Kidney (tissue), 13 donors: ENCODE measurements at regions not wholly inside any gene's neighbourhood (a gene's known extent, or its start where the extent isn't known, plus 50 kb on each side); places are given as distances from the start of the nearest gene placed in this dataset.
A peak's percentile ranks its signal among the peaks of the same experiment; 100 is the strongest.
"Not testable (repeated sequence)": the region's sequence is repeated elsewhere in the genome, so short reads cannot be mapped to it uniquely, and the experiment has no call there.

ENCODE experiments used
- DNase-seq, 5 donors: peaks; one replicate each; pipeline ENCODE4 v3.0.0-alpha.2; 2013 to 2020
- FAIRE-seq: peaks from 2 replicates; lab custom pipeline; 2012; peaks lifted over from hg19 to GRCh38; lab: Jason Lieb, UNC
- H3K27ac ChIP-seq, 2 donors: one replicate each; pipeline ENCODE4 v1.7.0; 2013; ENCODE audit warnings: low read depth in 2 of 2, low read length in 2 of 2, inconsistent platforms in 1 of 2
- H3K27me3 ChIP-seq: one replicate; pipeline ENCODE4 v1.7.1; 2013; ENCODE audit warnings: low read length, inconsistent platforms; ENCODE audit not compliant: control insufficient read depth, insufficient read depth
- H3K36me3 ChIP-seq, 3 donors: one replicate each; pipeline versions ENCODE4 v1.7.0 to v1.7.1; 2013; ENCODE audit warnings: low read length in 3 of 3, control low read depth in 1 of 3, inconsistent platforms in 1 of 3; ENCODE audit not compliant: insufficient read depth in 3 of 3, control insufficient read depth in 2 of 3
- H3K4me1 ChIP-seq, 3 donors: one replicate each; pipeline versions ENCODE4 v1.7.0 to v1.7.1; 2013; ENCODE audit warnings: low read length in 3 of 3, inconsistent platforms in 1 of 3, low read depth in 1 of 3; ENCODE audit not compliant: control insufficient read depth in 2 of 3, insufficient read depth in 2 of 3
- H3K4me3 ChIP-seq, 3 donors: one replicate each; pipeline versions ENCODE4 v1.7.0 to v1.8.1; 2013; ENCODE audit warnings: low read length in 3 of 3, control low read depth in 1 of 3, inconsistent platforms in 1 of 3
- H3K9ac ChIP-seq, 3 donors: one replicate each; pipeline versions ENCODE4 v1.7.0 to v1.7.1; 2013; ENCODE audit warnings: low read length in 3 of 3, control low read depth in 1 of 3, inconsistent platforms in 1 of 3
- H3K9me3 ChIP-seq, 3 donors: one replicate each; pipeline versions ENCODE4 v1.7.0 to v1.7.1; 2013; ENCODE audit warnings: low read length in 3 of 3, control low read depth in 1 of 3, inconsistent platforms in 1 of 3; ENCODE audit not compliant: control insufficient read depth in 2 of 3, insufficient read depth in 1 of 3
- CTCF ChIP-seq: IDR thresholded peaks from 3 replicates; pipeline ENCODE4 v1.5.1; 2012; ENCODE audit warnings: mild to moderate bottlenecking, moderate library complexity, borderline replicate concordance; ENCODE audit not compliant: insufficient read depth; ENCODE audit errors: extremely low read depth
- intact Hi-C: fragments of 100-400 bp; cut with DNase I; formaldehyde crosslinking; loops from one replicate; pipeline ENCODE4 v1.11.1; 2022
- donor health status: control.
- donor health status: control.
- donor health status: control.
- donor health status: control.
- donor health status: control.
- donor health status: DM: yes; HTN: yes; CAD: no.
- donor health status: Normal renal cell carcinoma (clear cell type).

DNA sequence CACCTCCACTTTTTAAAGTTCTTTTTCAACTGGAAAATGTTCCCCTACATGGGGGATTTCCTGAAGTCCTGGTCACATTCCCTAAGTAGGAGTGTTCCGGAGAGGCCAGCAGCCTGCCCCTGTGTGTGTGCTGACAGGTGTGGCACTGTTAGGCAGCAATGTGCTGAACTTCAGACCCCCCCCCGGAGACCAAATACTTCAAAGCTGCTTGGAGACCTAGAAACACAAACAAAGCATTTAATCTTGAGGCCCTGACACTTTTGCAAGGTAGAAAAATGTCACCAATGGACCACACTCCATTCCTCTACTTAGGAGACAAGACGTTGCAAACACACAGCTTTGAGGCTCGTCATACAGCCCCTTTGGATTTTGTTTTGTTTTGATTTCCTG is 259.6 kb upstream of the CTNNB1 start:
- H3K27ac ChIP-seq, result no peak overlapping the region
- intact Hi-C loops, result no loop called here

DNA sequence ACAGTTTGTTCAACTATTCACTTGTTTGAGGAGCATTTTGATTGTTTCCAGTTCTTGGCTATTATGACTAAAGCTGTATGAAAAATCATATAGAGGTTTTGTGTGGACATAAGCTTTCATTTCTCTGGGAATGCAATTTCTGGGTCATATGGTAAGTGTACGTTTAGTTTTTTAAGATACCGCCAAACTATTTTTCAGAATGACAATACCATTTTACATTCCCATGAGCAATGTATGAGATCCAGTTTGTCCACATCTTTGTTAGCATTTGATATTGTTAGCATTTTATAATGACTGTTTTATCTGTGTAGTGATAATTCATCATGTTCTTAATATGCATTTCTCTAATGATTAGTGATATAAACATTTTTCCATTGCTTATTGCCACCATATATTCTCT is 258.7 kb upstream of the CTNNB1 start:
- no peak for DNase-seq
- H3K36me3 ChIP-seq, result no peaks in the 10 kb centered on the region
- H3K4me3 ChIP-seq, result no peak overlapping the region
- intact Hi-C loops, result no loop called here
- no peak overlapping the region for H3K9ac ChIP-seq
- no peaks in the 10 kb centered on the region for H3K4me1 ChIP-seq
- no peaks in the 10 kb centered on the region for H3K27me3 ChIP-seq
- H3K27ac ChIP-seq, result no peak overlapping the region
- no peak for FAIRE-seq
- no peaks in the 10 kb centered on the region for H3K9me3 ChIP-seq
- TF ChIP-seq CTCF, result no peak

More for the DNA sequence above, 259.6 kb upstream of the CTNNB1 start:
- DNase-seq (peak in 4 of 5 donors; percentile 34 to 68 (median 60)), FAIRE-seq (no peak)
- H3K27me3 ChIP-seq, result no peaks in the 10 kb centered on the region
- H3K36me3 ChIP-seq, result no peaks in the 10 kb centered on the region
- TF ChIP-seq CTCF, result no peak
- no peak overlapping the region for H3K4me3 ChIP-seq
- H3K4me1 ChIP-seq, result no peaks in the 10 kb centered on the region
- H3K9me3 ChIP-seq, result no peaks in the 10 kb centered on the region
- no peak overlapping the region for H3K9ac ChIP-seq

DNA sequence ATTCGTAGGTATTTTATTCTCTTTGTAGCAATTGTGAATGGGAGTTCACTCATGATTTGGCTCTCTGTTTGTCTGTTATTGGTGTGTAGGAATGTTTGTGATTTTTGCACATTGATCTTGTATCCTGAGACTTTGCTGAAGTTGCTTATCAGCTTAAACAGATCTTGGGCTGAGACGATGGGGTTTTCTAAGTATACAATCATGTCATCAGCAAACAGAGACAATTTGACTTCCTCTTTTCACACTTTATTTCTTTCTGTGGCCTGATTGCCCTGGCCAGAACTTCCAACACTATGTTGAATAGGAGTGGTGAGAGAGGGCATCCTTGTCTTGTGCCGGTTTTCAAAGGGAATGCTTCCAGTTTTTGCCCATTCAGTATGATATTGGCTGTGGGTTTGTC is 252.3 kb upstream of the CTNNB1 start:
- H3K4me1 ChIP-seq, H3K27me3 ChIP-seq, H3K27ac ChIP-seq, H3K9me3 ChIP-seq, DNase-seq, H3K36me3 ChIP-seq, H3K9ac ChIP-seq, H3K4me3 ChIP-seq, intact Hi-C loops, FAIRE-seq: not testable (repeated sequence)

GRCh38 chr3:40949347-40949746 is 250.0 kb upstream of the CTNNB1 start:
- DNase-seq, H3K27me3 ChIP-seq, H3K36me3 ChIP-seq, H3K9me3 ChIP-seq, H3K27ac ChIP-seq, H3K4me3 ChIP-seq, FAIRE-seq, intact Hi-C loops, H3K4me1 ChIP-seq, H3K9ac ChIP-seq: not testable (repeated sequence)

DNA sequence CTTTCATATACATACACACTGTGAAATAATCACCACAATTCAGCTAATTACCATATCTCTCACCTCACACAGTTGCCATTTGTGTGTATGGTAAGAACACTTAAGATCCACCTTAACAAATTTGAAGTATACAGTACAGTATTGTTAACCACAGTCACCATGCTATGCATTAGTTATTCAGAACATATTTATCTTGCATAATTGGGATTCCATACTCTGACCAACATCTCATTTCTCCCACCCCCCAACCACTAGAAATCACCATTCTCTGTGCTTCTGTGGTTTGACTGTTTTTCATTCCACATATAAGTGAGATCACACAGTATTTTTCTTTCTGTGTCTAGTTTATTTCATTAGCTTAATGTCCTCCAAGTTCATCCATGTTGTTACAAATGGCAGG is 247.7 kb upstream of the CTNNB1 start:
- TF ChIP-seq CTCF, result no peak
- Histone ChIP-seq H3K4me1 (no peaks in the 10 kb centered on the region), H3K27me3 (no peaks in the 10 kb centered on the region), H3K36me3 (no peaks in the 10 kb centered on the region), H3K9me3 (peaks cover 0 to 7% (median 0%) of the 10 kb centered on the region in 3 donors), H3K27ac (no peak overlapping the region), H3K9ac (no peak overlapping the region), H3K4me3 (no peak overlapping the region)
- FAIRE-seq, result no peak
- intact Hi-C loops, result no loop called here
- no peak for DNase-seq
